ENCODE measurements at regions not wholly inside any gene's neighbourhood (a gene's known extent, or its start where the extent isn't known, plus 50 kb on each side); places are given as distances from the start of the nearest gene placed in this dataset.

- Mint-ChIP-seq H3K4me3 (ENCODE audit: unreplicated experiment) (no peak overlapping the region), H3K9me3 (ENCODE audit: unreplicated experiment) (peaks cover 5% of the 10 kb centered on the region), H3K27me3 (ENCODE audit: low read depth, unreplicated experiment) (peaks cover 2% of the 10 kb centered on the region), H3K36me3 (ENCODE audit: low read depth, unreplicated experiment) (no peaks in the 10 kb centered on the region), H3K4me1 (ENCODE audit: low read depth, unreplicated experiment) (no peaks in the 10 kb centered on the region), H3K27ac (ENCODE audit: unreplicated experiment) (no peak overlapping the region)
- no peaks in the 10 kb centered on the region for H3K9me3 ChIP-seq (ENCODE audit: insufficient read depth, low read depth, low read length)
- no peak overlapping the region for H2AFZ ChIP-seq (ENCODE audit: low read depth, low read length)
- H3K4me1 ChIP-seq (ENCODE audit: insufficient read depth, low read length): no peaks in the 10 kb centered on the region
- FAIRE-seq (no peak), DNase-seq (ENCODE audit: low read depth) (no peak)
- no peak for TF ChIP-seq CTCF (IDR thresholded peaks at IDR 0.05; ENCODE audit: insufficient read depth, low read depth, low read length)
- TF ChIP-seq EZH2 (IDR thresholded peaks at IDR 0.05; ENCODE audit: insufficient read depth, low read length): no peak
- H3K36me3 ChIP-seq (ENCODE audit: insufficient read depth, low read length): no peaks in the 10 kb centered on the region
- no peaks in the 10 kb centered on the region for H3K27me3 ChIP-seq (ENCODE audit: insufficient read depth, low read length)
- H3K27ac ChIP-seq (ENCODE audit: low read depth, low read length): no peak overlapping the region
- no peaks in the 10 kb centered on the region for H3K79me2 ChIP-seq (ENCODE audit: insufficient read depth, low read length)
- H3K4me3 ChIP-seq (ENCODE audit: insufficient read depth, low read depth, low read length): no peak overlapping the region
- H3K4me2 ChIP-seq (ENCODE audit: low read length): no peak overlapping the region
- H3K9ac ChIP-seq (ENCODE audit: low read length): no peak overlapping the region
- no peaks in the 10 kb centered on the region for H4K20me1 ChIP-seq (ENCODE audit: insufficient read depth, low read length)
Measured at GRCh38 chr5:108581026-108581425, 166.7 kb upstream of the FER start.

- Histone ChIP-seq H4K20me1 (ENCODE audit: insufficient read depth, low read length) (no peaks in the 10 kb centered on the region), H3K27ac (ENCODE audit: low read depth, low read length) (no peak overlapping the region), H3K79me2 (ENCODE audit: insufficient read depth, low read length) (no peaks in the 10 kb centered on the region), H3K4me1 (ENCODE audit: insufficient read depth, low read length) (no peaks in the 10 kb centered on the region), H3K36me3 (ENCODE audit: insufficient read depth, low read length) (no peaks in the 10 kb centered on the region), H3K4me3 (ENCODE audit: insufficient read depth, low read depth, low read length) (no peak overlapping the region), H3K4me2 (ENCODE audit: low read length) (no peak overlapping the region), H3K9ac (ENCODE audit: low read length) (no peak overlapping the region), H2AFZ (ENCODE audit: low read depth, low read length) (no peak overlapping the region), H3K9me3 (ENCODE audit: insufficient read depth, low read depth, low read length) (no peaks in the 10 kb centered on the region), H3K27me3 (ENCODE audit: insufficient read depth, low read length) (no peaks in the 10 kb centered on the region)
- no peak overlapping the region for H3K4me3 Mint-ChIP-seq (ENCODE audit: unreplicated experiment)
- H3K27ac Mint-ChIP-seq (ENCODE audit: unreplicated experiment): no peak overlapping the region
- no peaks in the 10 kb centered on the region for H3K4me1 Mint-ChIP-seq (ENCODE audit: low read depth, unreplicated experiment)
- peaks cover 17% of the 10 kb centered on the region for H3K9me3 Mint-ChIP-seq (ENCODE audit: unreplicated experiment)
- peaks cover 2% of the 10 kb centered on the region for H3K27me3 Mint-ChIP-seq (ENCODE audit: low read depth, unreplicated experiment)
- H3K36me3 Mint-ChIP-seq (ENCODE audit: low read depth, unreplicated experiment): no peaks in the 10 kb centered on the region
- FAIRE-seq (no peak), DNase-seq (ENCODE audit: low read depth) (no peak)
- TF ChIP-seq EZH2 (IDR thresholded peaks at IDR 0.05; ENCODE audit: insufficient read depth, low read length) (no peak), CTCF (IDR thresholded peaks at IDR 0.05; ENCODE audit: insufficient read depth, low read depth, low read length) (no peak)
Measured at GRCh38 chr5:108579236-108579635, 168.5 kb upstream of the FER start.

- H3K4me1 Mint-ChIP-seq (ENCODE audit: low read depth, unreplicated experiment): no peaks in the 10 kb centered on the region
- no peak for DNase-seq (ENCODE audit: low read depth)
- H3K27me3 Mint-ChIP-seq (ENCODE audit: low read depth, unreplicated experiment): peaks cover 2% of the 10 kb centered on the region
- Histone ChIP-seq H3K4me2 (ENCODE audit: low read length) (no peak overlapping the region), H3K9ac (ENCODE audit: low read length) (no peak overlapping the region), H2AFZ (ENCODE audit: low read depth, low read length) (no peak overlapping the region), H3K4me3 (ENCODE audit: insufficient read depth, low read depth, low read length) (no peak overlapping the region), H4K20me1 (ENCODE audit: insufficient read depth, low read length) (no peaks in the 10 kb centered on the region), H3K9me3 (ENCODE audit: insufficient read depth, low read depth, low read length) (no peaks in the 10 kb centered on the region), H3K27me3 (ENCODE audit: insufficient read depth, low read length) (no peaks in the 10 kb centered on the region), H3K36me3 (ENCODE audit: insufficient read depth, low read length) (no peaks in the 10 kb centered on the region), H3K27ac (ENCODE audit: low read depth, low read length) (no peak overlapping the region), H3K4me1 (ENCODE audit: insufficient read depth, low read length) (no peaks in the 10 kb centered on the region), H3K79me2 (ENCODE audit: insufficient read depth, low read length) (no peaks in the 10 kb centered on the region)
- no peaks in the 10 kb centered on the region for H3K36me3 Mint-ChIP-seq (ENCODE audit: low read depth, unreplicated experiment)
- no peak overlapping the region for H3K27ac Mint-ChIP-seq (ENCODE audit: unreplicated experiment)
- TF ChIP-seq CTCF (IDR thresholded peaks at IDR 0.05; ENCODE audit: insufficient read depth, low read depth, low read length) (no peak), EZH2 (IDR thresholded peaks at IDR 0.05; ENCODE audit: insufficient read depth, low read length) (no peak)
- H3K9me3 Mint-ChIP-seq (ENCODE audit: unreplicated experiment): peaks cover 19% of the 10 kb centered on the region
- no peak for FAIRE-seq
- no peak overlapping the region for H3K4me3 Mint-ChIP-seq (ENCODE audit: unreplicated experiment)
Measured at GRCh38 chr5:108578791-108579190, 168.9 kb upstream of the FER start.

Measured in astrocyte (in vitro differentiated cells and primary cell).